Liver (tissue), 8 donors: ENCODE measurements at regions not wholly inside any gene's neighbourhood (a gene's known extent, or its start where the extent isn't known, plus 50 kb on each side); places are given as distances from the start of the nearest gene placed in this dataset.

Experiments
- DNase-seq: peaks from one replicate; pipeline ENCODE4 v3.0.0-alpha.2; 2017; ENCODE audit warnings: low spot score
- H3K27ac ChIP-seq, 2 donors: one replicate each; pipeline ENCODE4 v1.7.0; 2013; ENCODE audit warnings: inconsistent platforms in 2 of 2, low read length in 2 of 2, control low read depth in 1 of 2, low read depth in 1 of 2, mild to moderate bottlenecking in 1 of 2
- H3K27me3 ChIP-seq, 4 donors: one replicate each; pipeline versions ENCODE4 v1.6.1 to v1.7.0; 2013; ENCODE audit warnings: low read length in 3 of 4, inconsistent platforms in 1 of 4, mild to moderate bottlenecking in 1 of 4, moderate library complexity in 1 of 4; ENCODE audit not compliant: control insufficient read depth in 4 of 4, insufficient read depth in 4 of 4
- H3K36me3 ChIP-seq, 4 donors: one replicate each; pipeline versions ENCODE4 v1.6.1 to v1.7.0; 2013; ENCODE audit warnings: low read length in 3 of 4, mild to moderate bottlenecking in 3 of 4, low read depth in 1 of 4, moderate library complexity in 1 of 4; ENCODE audit not compliant: control insufficient read depth in 4 of 4, insufficient read depth in 3 of 4
- H3K4me1 ChIP-seq, 4 donors: one replicate each; pipeline versions ENCODE4 v1.6.1 to v1.7.0; 2013; ENCODE audit warnings: low read length in 3 of 4, mild to moderate bottlenecking in 3 of 4, moderate library complexity in 1 of 4; ENCODE audit not compliant: control insufficient read depth in 4 of 4, insufficient read depth in 4 of 4
- H3K4me3 ChIP-seq, 3 donors: one replicate each; pipeline versions ENCODE4 v1.6.1 to v1.7.0; 2013; ENCODE audit warnings: low read length in 3 of 3, control low read depth in 1 of 3, low read depth in 1 of 3, mild to moderate bottlenecking in 1 of 3
- H3K9ac ChIP-seq, 2 donors: one replicate each; pipeline ENCODE4 v1.7.0; 2013; ENCODE audit warnings: low read length in 2 of 2, mild to moderate bottlenecking in 2 of 2, moderate library complexity in 2 of 2, control low read depth in 1 of 2, low read depth in 1 of 2
- H3K9me3 ChIP-seq, 4 donors: one replicate each; pipeline versions ENCODE4 v1.6.1 to v1.7.0; 2013; ENCODE audit warnings: low read length in 3 of 4; ENCODE audit not compliant: control insufficient read depth in 4 of 4
- CTCF ChIP-seq: fragments of 150-350 bp; IDR thresholded peaks from 2 replicates; pipeline ENCODE4 v1.5.1; 2017; ENCODE audit warnings: improper control_type of control experiment, low read depth, low read length; ENCODE audit not compliant: missing input control
- EGR1 ChIP-seq, 2 donors: IDR thresholded peaks; 2 replicates each; pipeline ENCODE4 v1.6.1; 2016 to 2018; ENCODE audit warnings: antibody characterized with exemption in 2 of 2, low read depth in 2 of 2
- FOXA1 ChIP-seq: IDR thresholded peaks from 2 replicates; pipeline ENCODE4 v1.6.1; 2016; ENCODE audit warnings: antibody characterized with exemption
- FOXA2 ChIP-seq: IDR thresholded peaks from 2 replicates; pipeline ENCODE4 v1.6.1; 2016; ENCODE audit warnings: antibody characterized with exemption
- GABPA ChIP-seq, 2 donors: IDR thresholded peaks in 1 of 2; conservative IDR thresholded peaks in 1 of 2; 2 replicates each; pipeline ENCODE4 v1.6.1; 2016; ENCODE audit warnings: antibody characterized with exemption in 2 of 2, mild to moderate bottlenecking in 1 of 2, moderate library complexity in 1 of 2
- HNF4A ChIP-seq, 2 donors: conservative IDR thresholded peaks; 2 replicates each; pipeline ENCODE4 v1.6.1; 2016; ENCODE audit warnings: antibody characterized with exemption in 2 of 2, mild to moderate bottlenecking in 2 of 2
- HNF4G ChIP-seq: IDR thresholded peaks from 2 replicates; pipeline ENCODE4 v1.6.1; 2016; ENCODE audit warnings: antibody characterized with exemption
- JUND ChIP-seq, 2 donors: IDR thresholded peaks; 2 replicates each; pipeline ENCODE4 v1.6.1; 2016; ENCODE audit warnings: antibody characterized with exemption in 2 of 2
- NR2F2 ChIP-seq: IDR thresholded peaks from 2 replicates; pipeline ENCODE4 v1.6.1; 2016; ENCODE audit warnings: antibody characterized with exemption
- RAD21 ChIP-seq, 2 donors: IDR thresholded peaks; 2 replicates each; pipeline ENCODE4 v1.6.1; 2016; ENCODE audit warnings: antibody characterized with exemption in 2 of 2, mild to moderate bottlenecking in 2 of 2
- RXRA ChIP-seq, 2 donors: IDR thresholded peaks; 2 replicates each; pipeline ENCODE4 v1.6.1; 2017 to 2018; ENCODE audit warnings: antibody characterized with exemption in 2 of 2, mild to moderate bottlenecking in 1 of 2
- SP1 ChIP-seq: IDR thresholded peaks from 2 replicates; pipeline ENCODE4 v1.6.1; 2018; ENCODE audit warnings: antibody characterized with exemption, mild to moderate bottlenecking
- TAF1 ChIP-seq: conservative IDR thresholded peaks from 2 replicates; pipeline ENCODE4 v1.6.1; 2016; ENCODE audit warnings: antibody characterized with exemption, mild to moderate bottlenecking
- YY1 ChIP-seq: IDR thresholded peaks from 2 replicates; pipeline ENCODE4 v1.6.1; 2016; ENCODE audit warnings: antibody characterized with exemption, mild to moderate bottlenecking
- WGBS: extraction: QIAGEN DNeasy Blood & Tissue Kit; methylation state at CpG from one replicate; pipeline ENCODE4 v1.1.7; 2013; 5-methylcytosine and 5-hydroxymethylcytosine counted together
- TF ChIP-seq, protein P1 (sequence below): IDR thresholded peaks from 2 replicates; pipeline ENCODE4 v1.6.1; 2016; ENCODE audit warnings: antibody characterized with exemption
- TF ChIP-seq, protein P2 (sequence below): IDR thresholded peaks from 2 replicates; pipeline ENCODE4 v1.6.1; 2016; ENCODE audit warnings: antibody characterized with exemption, mild to moderate bottlenecking
- TF ChIP-seq, protein P3 (sequence below): IDR thresholded peaks from 2 replicates; pipeline ENCODE4 v1.6.1; 2016; ENCODE audit warnings: antibody characterized with exemption
- donor health status: healthy.
- donor health status: healthy.
- donor health status: healthy.
- donor health status: healthy.
- donor health status: healthy.

DNA sequence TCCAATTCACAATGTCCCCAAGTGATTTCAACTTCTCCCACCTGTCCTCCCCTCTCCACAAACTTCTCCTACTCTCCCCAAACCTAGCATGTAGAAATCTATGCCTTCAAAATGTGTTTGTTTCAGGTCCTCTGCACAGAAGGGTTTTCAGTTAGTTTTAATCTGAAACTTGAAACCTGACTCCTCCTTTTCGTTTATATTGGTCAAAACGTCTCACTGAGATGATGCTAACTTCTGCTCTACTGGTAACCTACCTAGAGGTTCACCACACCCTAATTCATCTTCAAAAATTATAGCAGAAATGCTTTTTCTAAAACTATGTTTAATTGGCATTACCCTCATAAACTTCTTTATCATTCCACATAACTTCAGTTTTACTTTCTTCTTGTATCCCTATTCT is 401.8 kb upstream of the ADAMTS16 start:
- Histone ChIP-seq H3K27me3 (no peaks in the 10 kb centered on the region), H3K4me1 (no peaks in the 10 kb centered on the region), H3K27ac (no peak overlapping the region), H3K4me3 (no peak overlapping the region), H3K36me3 (no peaks in the 10 kb centered on the region), H3K9ac (no peak overlapping the region), H3K9me3 (peaks cover 0 to 2% (median 0%) of the 10 kb centered on the region in 4 donors)
- DNase-seq: no peak
- WGBS: 36% methylated on average over 2 of the region's 2 CpGs
- TF ChIP-seq RAD21 (IDR thresholded peaks at IDR 0.05): no peak
- no peak for TF ChIP-seq CTCF
- TF ChIP-seq SP1: no peak
- TF ChIP-seq, protein P1, sequence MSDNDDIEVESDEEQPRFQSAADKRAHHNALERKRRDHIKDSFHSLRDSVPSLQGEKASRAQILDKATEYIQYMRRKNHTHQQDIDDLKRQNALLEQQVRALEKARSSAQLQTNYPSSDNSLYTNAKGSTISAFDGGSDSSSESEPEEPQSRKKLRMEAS: no peak
- TF ChIP-seq, protein P2, sequence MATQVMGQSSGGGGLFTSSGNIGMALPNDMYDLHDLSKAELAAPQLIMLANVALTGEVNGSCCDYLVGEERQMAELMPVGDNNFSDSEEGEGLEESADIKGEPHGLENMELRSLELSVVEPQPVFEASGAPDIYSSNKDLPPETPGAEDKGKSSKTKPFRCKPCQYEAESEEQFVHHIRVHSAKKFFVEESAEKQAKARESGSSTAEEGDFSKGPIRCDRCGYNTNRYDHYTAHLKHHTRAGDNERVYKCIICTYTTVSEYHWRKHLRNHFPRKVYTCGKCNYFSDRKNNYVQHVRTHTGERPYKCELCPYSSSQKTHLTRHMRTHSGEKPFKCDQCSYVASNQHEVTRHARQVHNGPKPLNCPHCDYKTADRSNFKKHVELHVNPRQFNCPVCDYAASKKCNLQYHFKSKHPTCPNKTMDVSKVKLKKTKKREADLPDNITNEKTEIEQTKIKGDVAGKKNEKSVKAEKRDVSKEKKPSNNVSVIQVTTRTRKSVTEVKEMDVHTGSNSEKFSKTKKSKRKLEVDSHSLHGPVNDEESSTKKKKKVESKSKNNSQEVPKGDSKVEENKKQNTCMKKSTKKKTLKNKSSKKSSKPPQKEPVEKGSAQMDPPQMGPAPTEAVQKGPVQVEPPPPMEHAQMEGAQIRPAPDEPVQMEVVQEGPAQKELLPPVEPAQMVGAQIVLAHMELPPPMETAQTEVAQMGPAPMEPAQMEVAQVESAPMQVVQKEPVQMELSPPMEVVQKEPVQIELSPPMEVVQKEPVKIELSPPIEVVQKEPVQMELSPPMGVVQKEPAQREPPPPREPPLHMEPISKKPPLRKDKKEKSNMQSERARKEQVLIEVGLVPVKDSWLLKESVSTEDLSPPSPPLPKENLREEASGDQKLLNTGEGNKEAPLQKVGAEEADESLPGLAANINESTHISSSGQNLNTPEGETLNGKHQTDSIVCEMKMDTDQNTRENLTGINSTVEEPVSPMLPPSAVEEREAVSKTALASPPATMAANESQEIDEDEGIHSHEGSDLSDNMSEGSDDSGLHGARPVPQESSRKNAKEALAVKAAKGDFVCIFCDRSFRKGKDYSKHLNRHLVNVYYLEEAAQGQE: no peak
- no peak for TF ChIP-seq HNF4A (conservative IDR thresholded peaks at IDR 0.05)
- TF ChIP-seq EGR1 (IDR thresholded peaks at IDR 0.05; ENCODE audit: low read depth in 2 of 2): no peak
- no peak for TF ChIP-seq FOXA1
- TF ChIP-seq HNF4G: no peak
- TF ChIP-seq GABPA (IDR thresholded peaks at IDR 0.05 in 1 of 2, conservative IDR thresholded peaks at IDR 0.05 in 1 of 2): no peak
- TF ChIP-seq NR2F2: no peak
- TF ChIP-seq YY1: no peak
- no peak for TF ChIP-seq FOXA2

- H3K9ac ChIP-seq: no peak overlapping the region
- H3K4me3 ChIP-seq: no peak overlapping the region
- 59% methylated on average over 8 of the region's 8 CpGs for WGBS
- no peak overlapping the region for H3K27ac ChIP-seq
- DNase-seq: no peak
- H3K9me3 ChIP-seq: peaks cover 0 to 2% (median 0%) of the 10 kb centered on the region in 4 donors
- TF ChIP-seq JUND (IDR thresholded peaks at IDR 0.05) (no peak), TAF1 (no peak), GABPA (IDR thresholded peaks at IDR 0.05 in 1 of 2, conservative IDR thresholded peaks at IDR 0.05 in 1 of 2) (no peak), HNF4G (no peak), NR2F2 (no peak), FOXA1 (no peak), SP1 (no peak), CTCF (no peak), HNF4A (conservative IDR thresholded peaks at IDR 0.05) (no peak), RXRA (IDR thresholded peaks at IDR 0.05) (no peak), EGR1 (IDR thresholded peaks at IDR 0.05; ENCODE audit: low read depth in 2 of 2) (no peak), RAD21 (IDR thresholded peaks at IDR 0.05) (no peak)
- TF ChIP-seq, protein P2: no peak
- TF ChIP-seq, protein P1: no peak
- TF ChIP-seq, protein P3, sequence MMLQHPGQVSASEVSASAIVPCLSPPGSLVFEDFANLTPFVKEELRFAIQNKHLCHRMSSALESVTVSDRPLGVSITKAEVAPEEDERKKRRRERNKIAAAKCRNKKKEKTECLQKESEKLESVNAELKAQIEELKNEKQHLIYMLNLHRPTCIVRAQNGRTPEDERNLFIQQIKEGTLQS: no peak
- H3K36me3 ChIP-seq: no peaks in the 10 kb centered on the region
- no peaks in the 10 kb centered on the region for H3K4me1 ChIP-seq
- no peaks in the 10 kb centered on the region for H3K27me3 ChIP-seq
Measured at GRCh38 chr5:4740156-4740555, 400.0 kb upstream of the ADAMTS16 start.
